GM23338 (cell line): ENCODE measurements at regions not wholly inside any gene's neighbourhood (a gene's known extent, or its start where the extent isn't known, plus 50 kb on each side); places are given as distances from the start of the nearest gene placed in this dataset.

Experiments used
- ATAC-seq: fragments of 200-7000 bp; cut with Tn5 transposase; 3 replicates; pipeline ENCODE4 v1.9.1; 2020
- DNase-seq: peaks from one replicate; pipeline ENCODE4 v3.0.0-alpha.2; 2015; ENCODE audit warnings: low spot score
- H2AFZ ChIP-seq: fragments of 200-600 bp; sonication (generic); 2 replicates; pipeline ENCODE4 v1.8.0; 2016; ENCODE audit warnings: antibody characterized with exemption, mild to moderate bottlenecking, moderate library complexity
- H3F3A ChIP-seq: fragments of 200-600 bp; sonication (generic); replicated peaks from 2 replicates; pipeline ENCODE4 v1.8.0; 2017; ENCODE audit warnings: antibody characterized with exemption, mixed run types, low read depth
- H3K27ac ChIP-seq: fragments of 200-600 bp; sonication (generic); 2 replicates; pipeline ENCODE4 v1.6.1; 2016; ENCODE audit warnings: low read depth
- H3K27me3 ChIP-seq: fragments of 200-600 bp; sonication (generic); 2 replicates; pipeline ENCODE4 v1.8.0; 2016; ENCODE audit warnings: mild to moderate bottlenecking, mixed run types, moderate library complexity; ENCODE audit not compliant: insufficient read depth
- H3K36me3 ChIP-seq: fragments of 200-600 bp; sonication (generic); 2 replicates; pipeline ENCODE4 v1.8.0; 2016; ENCODE audit warnings: mild to moderate bottlenecking; ENCODE audit not compliant: insufficient read depth
- H3K4me1 ChIP-seq: fragments of 200-600 bp; sonication (generic); 2 replicates; pipeline ENCODE4 v1.8.0; 2016; ENCODE audit warnings: mild to moderate bottlenecking, moderate library complexity; ENCODE audit not compliant: insufficient read depth
- H3K4me2 ChIP-seq: fragments of 200-600 bp; sonication (generic); 2 replicates; pipeline ENCODE4 v1.7.1; 2017; ENCODE audit warnings: mixed run types
- H3K4me3 ChIP-seq: fragments of 200-600 bp; sonication (generic); 2 replicates; pipeline ENCODE4 v1.6.1; 2016; ENCODE audit warnings: mixed run types
- H3K79me2 ChIP-seq: fragments of 200-600 bp; sonication (generic); replicated peaks from 2 replicates; pipeline ENCODE4 v1.8.0; 2017; ENCODE audit warnings: mild to moderate bottlenecking; ENCODE audit not compliant: insufficient read depth
- H3K9me2 ChIP-seq: fragments of 200-600 bp; sonication (generic); 2 replicates; pipeline ENCODE4 v1.8.0; 2017; ENCODE audit not compliant: insufficient read depth
- H4K20me1 ChIP-seq: fragments of 200-600 bp; sonication (generic); replicated peaks from 2 replicates; pipeline ENCODE4 v1.8.0; 2017; ENCODE audit warnings: mild to moderate bottlenecking; ENCODE audit not compliant: insufficient read depth
- H3K27ac Mint-ChIP-seq: 2 replicates; pipeline ENCODE4 v1.8.0; 2020; ENCODE audit warnings: inconsistent platforms, mild to moderate bottlenecking, moderate library complexity, mixed read lengths
- H3K27me3 Mint-ChIP-seq: 3 replicates; pipeline ENCODE4 v1.8.0; 2022; ENCODE audit warnings: low read depth, mild to moderate bottlenecking, moderate library complexity, mixed read lengths, inconsistent platforms; ENCODE audit not compliant: insufficient read depth, poor library complexity
- H3K36me3 Mint-ChIP-seq: 3 replicates; pipeline ENCODE4 v1.8.0; 2021; ENCODE audit warnings: low read depth, mild to moderate bottlenecking, inconsistent platforms, moderate library complexity, mixed read lengths
- H3K4me1 Mint-ChIP-seq: 3 replicates; pipeline ENCODE4 v1.8.0; 2020; ENCODE audit warnings: mild to moderate bottlenecking, inconsistent platforms, mixed read lengths
- H3K4me3 Mint-ChIP-seq: 3 replicates; pipeline ENCODE4 v1.8.0; 2021; ENCODE audit warnings: moderate library complexity, mild to moderate bottlenecking, inconsistent platforms, mixed read lengths
- H3K9me3 Mint-ChIP-seq: 3 replicates; pipeline ENCODE4 v1.8.0; 2020; ENCODE audit warnings: moderate library complexity, mild to moderate bottlenecking, inconsistent platforms, mixed read lengths
- CREB1 ChIP-seq: fragments of 250-450 bp; sonication (Bioruptor Pico); IDR thresholded peaks from 2 replicates; pipeline ENCODE4 v1.5.0; 2020; ENCODE audit warnings: low read depth, mild to moderate bottlenecking, moderate library complexity
- CTCF ChIP-seq, 2 experiments: fragments of 200-600 bp in 1 of 2; sonication (generic) in 1 of 2; conservative IDR thresholded peaks; 2 replicates each; pipeline versions ENCODE4 v1.5.1 to v1.6.1; 2016 to 2017; ENCODE audit warnings: antibody characterized with exemption in 2 of 2, low read depth in 2 of 2, mild to moderate bottlenecking in 2 of 2, moderate library complexity in 1 of 2
- ETS1 ChIP-seq: IDR thresholded peaks from 2 replicates; pipeline ENCODE4 v1.6.1; 2016; ENCODE audit warnings: antibody characterized with exemption
- EZH2 ChIP-seq: fragments of 200-600 bp; sonication (generic); IDR thresholded peaks from one replicate; pipeline ENCODE4 v1.8.0; 2017; ENCODE audit warnings: antibody characterized with exemption, mild to moderate bottlenecking, low read depth; ENCODE audit not compliant: unreplicated experiment
- EZH2phosphoT487 ChIP-seq: fragments of 200-600 bp; sonication (generic); IDR thresholded peaks from one replicate; pipeline ENCODE4 v1.8.1; 2018; ENCODE audit warnings: antibody characterized with exemption; ENCODE audit not compliant: unreplicated experiment
- JUNB ChIP-seq: IDR thresholded peaks from one replicate; pipeline ENCODE4 v1.6.1; 2016; ENCODE audit warnings: antibody characterized with exemption; ENCODE audit not compliant: unreplicated experiment
- NANOG ChIP-seq: IDR thresholded peaks from 2 replicates; pipeline ENCODE4 v1.6.1; 2016; ENCODE audit warnings: antibody characterized with exemption, borderline replicate concordance
- POLR2AphosphoS5 ChIP-seq: IDR thresholded peaks from 2 replicates; pipeline ENCODE4 v1.6.1; 2016; ENCODE audit warnings: antibody characterized with exemption, low read depth
- REST ChIP-seq: IDR thresholded peaks from one replicate; pipeline ENCODE4 v1.6.1; 2018; ENCODE audit warnings: antibody characterized with exemption; ENCODE audit not compliant: unreplicated experiment
- STAT1 ChIP-seq: IDR thresholded peaks from one replicate; pipeline ENCODE4 v1.6.1; 2016; ENCODE audit warnings: antibody characterized with exemption; ENCODE audit not compliant: unreplicated experiment
- ZNF114 ChIP-seq: fragments of 250-450 bp; sonication (Bioruptor Pico); IDR thresholded peaks from 2 replicates; pipeline ENCODE4 v1.5.0; 2020; ENCODE audit warnings: mild to moderate bottlenecking, moderate library complexity
- ZNF331 ChIP-seq: fragments of 250-450 bp; sonication (Bioruptor Pico); IDR thresholded peaks from 2 replicates; pipeline ENCODE4 v1.5.0; 2020; ENCODE audit warnings: low read depth, mild to moderate bottlenecking, moderate library complexity
- ZNF462 ChIP-seq: fragments of 250-450 bp; sonication (Bioruptor Pico); IDR thresholded peaks from 2 replicates; pipeline ENCODE4 v1.5.0; 2020; ENCODE audit warnings: mild to moderate bottlenecking, moderate library complexity

GRCh38 chr10:131738396-131738735, 162.4 kb upstream of the PPP2R2D start:
- no peak overlapping the region for H3K4me2 ChIP-seq
- no peak for TF ChIP-seq ZNF331 (CRISPR knock-in tag)
- TF ChIP-seq JUNB = no peak
- TF ChIP-seq STAT1 = no peak
- TF ChIP-seq ZNF114 = no peak
- TF ChIP-seq CREB1 (CRISPR knock-in tag) = no peak
- no peak for TF ChIP-seq CTCF (conservative IDR thresholded peaks at IDR 0.05; ENCODE audit: low read depth in 2 of 2)
- TF ChIP-seq ETS1 = no peak
- no peak for TF ChIP-seq NANOG
- TF ChIP-seq EZH2 = no peak
- no peak for TF ChIP-seq POLR2AphosphoS5
- TF ChIP-seq REST = no peak
- TF ChIP-seq EZH2phosphoT487 = no peak
- no peak for TF ChIP-seq ZNF462
- no peak for DNase-seq

More at GRCh38 chr10:131738396-131738735, 162.4 kb upstream of the PPP2R2D start:
- 0 out of 3 replicates have a peak, but pooled peaks cover 1% of the 10 kb centered on the region for H3K9me3 Mint-ChIP-seq
- peaks cover 8% of the 10 kb centered on the region; the same call in 2 of the 3 replicates for H3K4me1 Mint-ChIP-seq
- Histone ChIP-seq H4K20me1 (no peaks in the 10 kb centered on the region), H3K9me2 (no peaks in the 10 kb centered on the region), H3K4me3 (no peak overlapping the region), H3K4me1 (no peaks in the 10 kb centered on the region), H3F3A (no peaks in the 10 kb centered on the region), H2AFZ (no peak overlapping the region), H3K79me2 (no peaks in the 10 kb centered on the region), H3K27me3 (no peaks in the 10 kb centered on the region), H3K27ac (no peak overlapping the region), H3K36me3 (no peaks in the 10 kb centered on the region)
- no peaks in the 10 kb centered on the region for H3K36me3 Mint-ChIP-seq
- H3K27me3 Mint-ChIP-seq = peaks cover 3% of the 10 kb centered on the region
- H3K27ac Mint-ChIP-seq = no peak overlapping the region
- ATAC-seq = no peak
- no peak overlapping the region for H3K4me3 Mint-ChIP-seq
